ELR (cell line): ENCODE measurements at regions not wholly inside any gene's neighbourhood (a gene's known extent, or its start where the extent isn't known, plus 50 kb on each side); places are given as distances from the start of the nearest gene placed in this dataset.
"Not testable (repeated sequence)": the region's sequence is repeated elsewhere in the genome, so short reads cannot be mapped to it uniquely, and the experiment has no call there.

Experiments used
- DNase-seq: peaks from one replicate; pipeline ENCODE4 v3.0.0-alpha.2; 2015; ENCODE audit warnings: low read depth

DNA sequence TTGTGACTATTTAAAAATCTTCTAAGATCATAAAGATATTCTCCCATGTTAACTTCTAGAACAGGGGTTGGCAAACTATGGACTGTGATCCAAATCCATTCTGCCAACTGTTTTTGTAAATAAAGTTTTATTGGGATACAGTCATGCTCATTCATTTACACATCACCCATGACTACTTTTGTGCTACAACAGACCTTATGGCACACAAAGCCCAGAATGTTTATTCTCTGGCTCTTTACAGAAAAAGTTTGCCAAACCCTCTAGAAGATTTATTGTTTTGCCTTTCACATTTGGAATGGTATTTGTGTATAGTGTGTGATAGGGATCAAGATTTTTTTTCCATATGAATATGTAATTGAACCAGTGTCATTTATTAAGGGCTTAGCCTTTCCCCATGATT, 341.7 kb downstream of the CD83 start:
- DNase-seq = no peak

DNA sequence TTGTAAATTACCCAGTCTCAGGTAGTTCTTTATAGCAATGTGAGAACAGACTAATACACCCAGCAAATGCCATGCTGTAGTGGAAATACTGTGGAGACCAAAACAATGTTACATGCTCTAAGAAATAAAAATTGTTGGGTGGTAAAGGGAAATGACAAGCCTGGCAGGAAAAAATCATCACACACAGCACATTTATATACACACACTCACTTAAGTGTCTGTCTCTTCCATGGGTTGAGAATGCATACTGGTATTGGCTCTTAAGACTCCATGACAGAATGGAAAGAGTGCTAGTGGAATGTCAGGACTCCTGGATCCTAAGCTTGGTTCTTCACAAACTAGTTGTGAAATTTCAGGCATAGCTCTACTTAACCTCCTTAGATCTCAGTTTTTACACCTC, 343.0 kb downstream of the CD83 start:
- no peak for DNase-seq

DNA sequence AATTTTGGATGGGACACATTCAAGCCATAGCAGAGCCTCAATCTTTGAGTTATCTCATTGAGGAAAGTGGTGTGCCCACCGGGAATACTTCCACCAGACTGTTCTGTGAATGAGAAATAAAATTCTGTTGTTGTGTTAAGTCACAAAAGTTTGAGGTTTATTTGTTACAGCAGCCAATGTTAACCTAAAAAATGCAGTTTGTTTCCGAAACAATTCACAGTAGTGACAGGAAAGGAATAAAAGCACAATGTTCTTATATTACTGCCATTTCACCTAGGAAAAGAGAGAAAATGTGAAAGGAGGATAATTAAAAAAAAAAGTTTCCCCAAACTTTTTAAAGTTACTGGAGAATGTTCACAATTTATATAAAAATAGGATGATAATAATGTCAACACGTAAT, 344.6 kb downstream of the CD83 start:
- no peak for DNase-seq

DNA sequence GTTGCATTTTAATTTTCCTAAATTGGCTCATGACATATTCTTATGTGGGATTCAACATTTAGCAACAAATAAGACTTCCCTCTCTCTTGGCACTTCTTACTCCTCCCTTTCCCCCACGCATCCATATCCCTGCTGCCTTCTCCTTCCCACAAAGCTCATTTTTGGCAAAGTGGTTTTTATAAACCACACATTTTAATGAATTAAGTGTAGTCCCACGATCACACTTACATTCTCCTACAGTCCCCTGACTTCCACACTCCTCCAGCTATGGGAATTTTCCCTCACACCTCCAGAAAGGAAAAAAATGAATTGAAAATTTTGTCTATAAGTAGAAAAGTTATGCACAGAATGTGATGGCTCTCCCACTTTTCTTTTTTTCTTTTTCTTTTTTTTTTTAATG, 345.0 kb downstream of the CD83 start:
- no peak for DNase-seq

- DNase-seq = no peak
These were observed 345.5 kb downstream of the CD83 start for GRCh38 chr6:14463110-14463509.

GRCh38 chr6:14464055-14464454, 346.5 kb downstream of the CD83 start:
- peak; percentile 13 for DNase-seq

- DNase-seq = no peak
These were observed 347.1 kb downstream of the CD83 start for GRCh38 chr6:14464716-14465115.

GRCh38 chr6:14466278-14466677, 348.7 kb downstream of the CD83 start:
- no peak for DNase-seq

DNA sequence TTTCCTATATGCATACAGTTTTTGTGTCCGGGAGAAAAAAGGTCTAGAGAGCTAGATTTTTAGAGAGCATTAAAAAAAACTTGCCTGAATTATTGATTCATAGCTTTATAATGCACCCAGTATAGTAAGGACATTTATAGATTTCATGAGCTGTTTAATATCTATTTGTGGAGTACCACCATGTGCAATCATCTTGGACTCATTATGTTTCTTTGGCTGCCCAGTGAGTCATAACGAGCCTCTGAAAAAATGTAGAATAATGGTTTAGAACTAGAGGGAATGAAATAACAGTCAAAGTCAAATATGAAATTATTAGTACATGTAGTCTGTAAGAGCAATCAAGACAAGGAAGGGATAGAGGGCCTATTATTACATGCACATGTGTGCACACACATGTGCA, 350.0 kb downstream of the CD83 start:
- DNase-seq = peak; percentile 26

GRCh38 chr6:14468647-14469321, 351.2 kb downstream of the CD83 start:
- DNase-seq = no peak

DNA sequence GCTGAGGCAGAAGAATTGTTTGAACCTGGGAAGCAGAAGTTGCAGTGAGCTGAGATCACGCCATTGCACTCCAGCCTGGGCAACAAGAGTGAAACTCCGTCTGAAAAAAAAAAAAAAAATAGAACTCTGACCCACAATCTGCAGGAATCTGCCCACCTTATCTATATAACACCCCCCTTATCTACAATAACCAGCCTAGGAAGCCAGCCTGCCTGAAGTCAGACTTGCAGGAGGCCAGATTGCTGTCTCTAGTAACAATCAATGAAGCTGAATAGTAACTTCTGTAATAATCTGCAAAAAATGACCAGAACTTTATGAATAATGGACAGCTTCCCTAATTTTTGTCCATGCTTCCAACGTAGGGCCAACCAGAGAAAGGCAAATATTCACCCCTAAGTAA, 352.5 kb downstream of the CD83 start:
- no peak for DNase-seq

DNA sequence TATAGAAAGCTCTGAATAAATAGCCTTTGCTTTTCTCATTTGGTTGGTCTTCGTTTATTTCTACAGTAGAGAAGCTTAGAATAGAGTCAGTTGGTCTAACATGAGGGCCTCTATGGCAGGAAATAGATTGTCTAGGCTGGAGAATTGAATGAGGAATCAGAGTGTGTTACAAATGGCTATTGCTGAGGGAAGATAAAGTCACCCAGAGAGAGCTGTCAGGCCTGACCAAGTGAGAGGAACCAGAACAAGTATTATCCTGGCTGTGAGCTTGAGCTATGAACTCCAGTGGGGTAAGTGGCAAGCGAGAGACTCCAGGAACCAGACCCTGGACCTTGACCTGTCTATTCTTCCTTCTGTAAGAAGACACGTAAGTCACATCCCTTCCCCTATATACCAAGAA, 353.1 kb downstream of the CD83 start:
- DNase-seq = no peak

GRCh38 chr6:14472255-14472985, 354.8 kb downstream of the CD83 start:
- no peak for DNase-seq

- no peak for DNase-seq
These were observed 355.4 kb downstream of the CD83 start for GRCh38 chr6:14472986-14473337.

DNA sequence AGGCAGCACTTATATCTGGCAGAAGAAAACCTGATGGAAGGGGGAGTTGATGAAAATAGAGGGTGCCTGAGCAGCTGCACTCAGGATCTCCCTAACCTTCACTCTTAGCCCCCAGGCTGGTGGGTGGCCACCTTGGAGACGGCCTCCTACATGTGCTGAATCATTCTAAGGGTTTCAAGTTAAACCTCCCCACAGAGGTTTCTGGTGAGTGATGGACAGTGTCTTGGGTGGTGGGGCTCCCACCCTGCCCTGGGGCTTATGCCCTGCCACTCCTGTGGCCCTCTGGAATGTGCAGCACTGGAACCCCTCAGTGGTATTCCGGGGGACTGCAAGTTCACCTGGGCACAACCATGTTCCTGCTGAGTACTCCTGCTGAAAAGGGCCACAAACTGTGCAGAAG, 357.2 kb downstream of the CD83 start:
- no peak for DNase-seq

GRCh38 chr6:14475306-14475705, 357.7 kb downstream of the CD83 start:
- DNase-seq = no peak

DNA sequence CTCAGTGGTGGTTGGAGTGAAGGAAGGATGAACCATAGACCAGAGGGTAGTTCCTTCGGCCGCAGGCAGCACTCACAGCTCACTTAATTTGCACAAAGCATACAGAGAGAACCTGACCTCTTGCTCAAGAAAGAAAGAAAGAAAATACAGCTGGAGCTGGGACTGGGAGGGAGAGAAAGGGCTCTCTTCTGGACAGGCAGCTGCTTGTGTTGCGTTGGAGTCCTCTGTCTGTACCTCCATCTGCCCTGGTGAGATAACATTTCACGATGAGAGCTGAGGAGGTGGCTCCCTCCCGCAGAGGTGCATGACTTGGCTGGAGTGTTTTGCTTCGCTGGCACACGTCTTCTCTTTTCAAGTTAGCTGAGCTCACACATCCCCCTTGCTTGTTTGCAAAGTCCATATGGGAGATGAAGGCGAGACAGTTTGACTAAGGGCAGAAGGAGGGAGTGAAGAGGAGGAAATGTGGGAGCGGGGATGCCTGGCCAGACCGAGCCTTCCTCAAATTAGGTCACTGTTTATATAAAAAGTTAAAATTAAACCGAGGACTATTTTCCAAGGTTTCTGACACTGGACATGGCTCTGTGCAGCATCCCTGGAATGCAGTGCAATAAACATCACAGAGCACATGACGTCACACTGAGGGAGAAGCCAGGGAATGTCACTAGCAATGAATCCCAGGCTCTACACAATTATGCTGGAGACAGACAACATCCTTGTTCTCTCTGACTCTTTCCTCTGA, 359.4 kb downstream of the CD83 start:
- DNase-seq = peak; percentile 70

- no peak for DNase-seq
These were observed 360.0 kb downstream of the CD83 start for GRCh38 chr6:14477559-14477958.

DNA sequence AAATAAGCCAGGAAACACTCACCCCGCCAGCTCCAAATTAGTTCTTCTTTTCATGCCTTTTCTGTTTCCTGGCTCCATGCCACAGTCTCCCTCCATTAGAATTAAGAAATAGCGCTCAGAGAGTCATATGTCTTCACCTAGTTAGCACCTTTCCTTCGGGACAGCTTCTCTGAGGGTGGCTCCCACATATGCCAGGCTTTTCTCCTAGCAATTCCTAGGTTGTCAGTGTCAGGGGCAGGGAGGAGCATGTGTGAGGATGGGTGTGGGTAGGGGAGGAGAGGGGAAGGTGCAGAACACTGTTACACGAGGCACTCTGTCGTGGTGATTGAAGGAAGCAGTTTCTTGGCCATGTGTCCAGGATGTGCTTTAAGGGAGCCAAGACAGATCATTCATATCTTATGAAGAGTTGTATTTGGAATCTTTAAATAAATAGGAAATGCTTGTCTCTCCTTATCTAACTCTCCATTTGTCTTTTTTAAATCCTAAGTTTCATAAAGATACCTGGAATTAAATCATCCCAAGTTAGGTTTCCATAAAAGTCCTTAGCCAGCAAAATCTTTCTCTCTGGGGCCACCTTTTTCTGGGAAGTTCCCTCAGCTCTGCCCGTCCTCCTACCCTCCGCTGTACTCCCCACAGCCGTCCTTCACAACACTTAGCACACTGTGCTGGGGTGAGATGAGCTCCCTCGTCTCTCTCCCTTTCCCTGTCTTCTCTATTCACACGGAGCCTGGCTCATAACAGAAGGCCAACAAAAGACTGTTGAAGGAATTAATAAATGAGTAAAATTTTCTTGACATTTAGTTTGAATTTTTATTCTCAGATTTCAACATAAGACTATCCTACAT, 361.0 kb downstream of the CD83 start:
- no peak for DNase-seq

DNA sequence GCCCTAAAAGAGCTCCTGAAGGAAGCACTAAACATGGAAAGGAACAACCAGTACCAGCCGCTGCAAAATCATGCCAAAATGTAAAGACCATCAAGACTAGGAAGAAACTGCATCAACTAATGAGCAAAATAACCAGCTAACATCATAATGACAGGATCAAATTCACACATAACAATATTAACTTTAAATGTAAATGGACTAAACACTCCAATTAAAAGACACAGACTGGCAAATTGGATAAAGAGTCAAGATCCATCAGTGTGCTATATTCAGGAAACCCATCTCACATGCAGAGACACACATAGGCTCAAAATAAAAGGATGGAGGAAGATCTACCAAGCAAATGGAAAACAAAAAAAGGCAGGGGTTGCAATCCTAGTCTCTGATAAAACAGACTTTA, 364.4 kb downstream of the CD83 start:
- DNase-seq = not testable (repeated sequence)

GRCh38 chr6:14487625-14488024, 370.1 kb downstream of the CD83 start:
- no peak for DNase-seq

DNA sequence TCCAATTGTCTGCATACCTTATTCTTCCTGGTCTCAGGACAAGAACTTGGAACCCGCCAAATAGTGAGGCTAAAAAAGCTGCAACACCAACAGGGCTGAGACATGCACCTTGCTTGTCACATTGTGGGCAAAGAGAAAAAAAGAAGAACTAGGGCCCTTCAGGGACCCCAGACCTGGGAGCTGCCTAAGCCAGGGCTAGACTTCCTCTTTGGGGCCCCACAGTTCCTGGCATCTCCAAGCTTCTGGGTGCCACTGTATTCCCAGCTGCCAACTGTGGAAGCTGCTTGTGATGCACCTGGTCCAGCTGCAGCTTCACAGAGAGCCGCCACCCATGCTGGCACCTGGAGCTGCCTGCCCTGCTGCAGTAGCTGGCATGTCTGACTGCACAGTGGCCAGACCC, 370.6 kb downstream of the CD83 start:
- no peak for DNase-seq
